ENCODE measurements at regions not wholly inside any gene's neighbourhood (a gene's known extent, or its start where the extent isn't known, plus 50 kb on each side); places are given as distances from the start of the nearest gene placed in this dataset.
A peak's percentile ranks its signal among the peaks of the same experiment; 100 is the strongest.

GRCh38 chr4:14532436-14532835 is 469.8 kb upstream of the CPEB2 start:
- DNase-seq (ENCODE audit: low read depth in 2 of 2), result no peak

GRCh38 chr4:14539246-14539645 is 463.0 kb upstream of the CPEB2 start:
- no peak for DNase-seq (ENCODE audit: low read depth in 2 of 2)

- DNase-seq (ENCODE audit: low read depth in 2 of 2), result no peak
Observed at GRCh38 chr4:14545163-14545562, 457.1 kb upstream of the CPEB2 start.

GRCh38 chr4:14545807-14546206 is 456.5 kb upstream of the CPEB2 start:
- DNase-seq (ENCODE audit: low read depth in 2 of 2), result no peak

- DNase-seq (ENCODE audit: low read depth in 2 of 2), result no peak
Observed at GRCh38 chr4:14552119-14552518, 450.2 kb upstream of the CPEB2 start.

GRCh38 chr4:14559646-14560045 is 442.6 kb upstream of the CPEB2 start:
- DNase-seq (ENCODE audit: low read depth in 2 of 2), result no peak

GRCh38 chr4:14560577-14560976 is 441.7 kb upstream of the CPEB2 start:
- no peak for DNase-seq (ENCODE audit: low read depth in 2 of 2)

- no peak for DNase-seq (ENCODE audit: low read depth in 2 of 2)
Observed at GRCh38 chr4:14562901-14563300, 439.4 kb upstream of the CPEB2 start.

- DNase-seq (ENCODE audit: low read depth in 2 of 2), result no peak
Observed at GRCh38 chr4:14564281-14564680, 438.0 kb upstream of the CPEB2 start.

GRCh38 chr4:14566518-14566917 is 435.8 kb upstream of the CPEB2 start:
- DNase-seq (ENCODE audit: low read depth in 2 of 2), result peak in 1 of 2 experiments; percentile 1

- DNase-seq (ENCODE audit: low read depth in 2 of 2), result no peak
Observed at GRCh38 chr4:14568351-14568750, 433.9 kb upstream of the CPEB2 start.

- no peak for DNase-seq (ENCODE audit: low read depth in 2 of 2)
Observed at GRCh38 chr4:14575289-14575688, 427.0 kb upstream of the CPEB2 start.

- no peak for DNase-seq (ENCODE audit: low read depth in 2 of 2)
Observed at GRCh38 chr4:14575919-14576318, 426.4 kb upstream of the CPEB2 start.

- DNase-seq (ENCODE audit: low read depth in 2 of 2), result no peak
Observed at GRCh38 chr4:14580061-14580460, 422.2 kb upstream of the CPEB2 start.

- DNase-seq (ENCODE audit: low read depth in 2 of 2), result no peak
Observed at GRCh38 chr4:14581741-14582140, 420.5 kb upstream of the CPEB2 start.

GRCh38 chr4:14582677-14583076 is 419.6 kb upstream of the CPEB2 start:
- DNase-seq (ENCODE audit: low read depth in 2 of 2), result no peak

GRCh38 chr4:14583331-14583730 is 418.9 kb upstream of the CPEB2 start:
- DNase-seq (ENCODE audit: low read depth in 2 of 2), result no peak

- DNase-seq (ENCODE audit: low read depth in 2 of 2), result no peak
Observed at GRCh38 chr4:14583752-14584151, 418.5 kb upstream of the CPEB2 start.

GRCh38 chr4:14592950-14593349 is 409.3 kb upstream of the CPEB2 start:
- no peak for DNase-seq (ENCODE audit: low read depth in 2 of 2)

- DNase-seq (ENCODE audit: low read depth in 2 of 2), result no peak
Observed at GRCh38 chr4:14596028-14596427, 406.3 kb upstream of the CPEB2 start.

- no peak for DNase-seq (ENCODE audit: low read depth in 2 of 2)
Observed at GRCh38 chr4:14596437-14596836, 405.8 kb upstream of the CPEB2 start.

GRCh38 chr4:14596904-14597303 is 405.4 kb upstream of the CPEB2 start:
- no peak for DNase-seq (ENCODE audit: low read depth in 2 of 2)

- DNase-seq (ENCODE audit: low read depth in 2 of 2), result no peak
Observed at GRCh38 chr4:14602206-14602605, 400.1 kb upstream of the CPEB2 start.

- no peak for DNase-seq (ENCODE audit: low read depth in 2 of 2)
Observed at GRCh38 chr4:14607001-14607400, 395.3 kb upstream of the CPEB2 start.

- peak; percentile 2 to 5 for DNase-seq (ENCODE audit: low read depth in 2 of 2)
Observed at GRCh38 chr4:14607578-14607977, 394.7 kb upstream of the CPEB2 start.

Data from fibroblast of skin of left quadriceps (primary cell).